Fibroblast of the conjunctiva (primary cell): ENCODE measurements at regions not wholly inside any gene's neighbourhood (a gene's known extent, or its start where the extent isn't known, plus 50 kb on each side); places are given as distances from the start of the nearest gene placed in this dataset.

Experiments used
- DNase-seq: peaks from one replicate; pipeline ENCODE4 v3.0.0-alpha.2; 2010; ENCODE audit warnings: low read depth

GRCh38 chr12:107349008-107349747, 255.8 kb upstream of the CRY1 start:
- DNase-seq = peak; percentile 12

DNA sequence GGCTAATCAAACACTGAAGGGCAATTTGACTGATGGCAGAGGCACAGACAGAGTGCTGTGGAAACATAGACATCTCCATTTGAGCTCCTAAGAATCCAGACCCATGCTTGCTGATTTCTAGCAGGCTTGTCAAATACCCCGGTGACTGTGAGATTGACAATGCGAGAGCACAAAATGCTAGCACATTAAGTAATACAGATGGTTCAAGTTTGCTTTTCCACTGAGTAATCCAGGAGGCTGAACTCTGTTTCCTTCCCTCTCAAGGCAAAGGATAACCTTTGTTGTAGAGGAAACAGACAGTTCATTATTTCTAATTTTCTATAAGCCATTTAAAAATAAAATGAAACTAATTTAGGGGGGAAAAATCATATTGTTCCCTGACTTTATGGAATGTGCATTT, 256.5 kb upstream of the CRY1 start:
- no peak for DNase-seq

DNA sequence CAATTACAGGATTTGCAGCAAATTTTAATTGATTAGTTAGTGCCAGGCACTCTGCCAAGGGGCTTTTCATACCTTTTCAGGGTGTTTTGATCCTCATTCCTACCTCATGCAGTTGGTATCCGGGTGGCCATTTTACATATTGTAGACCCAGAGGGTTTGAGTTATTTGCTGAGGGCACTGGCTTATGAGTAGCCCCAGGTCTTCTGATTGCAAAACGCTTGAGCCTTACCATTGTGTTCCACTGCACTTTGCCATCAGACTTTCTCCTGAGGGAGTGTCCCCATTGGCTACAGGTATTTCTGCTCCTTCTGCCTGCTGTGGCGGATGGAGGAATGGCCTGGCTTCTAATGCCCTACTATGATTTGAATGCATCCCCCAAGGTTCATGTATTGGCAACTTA, 257.8 kb upstream of the CRY1 start:
- DNase-seq = no peak

DNA sequence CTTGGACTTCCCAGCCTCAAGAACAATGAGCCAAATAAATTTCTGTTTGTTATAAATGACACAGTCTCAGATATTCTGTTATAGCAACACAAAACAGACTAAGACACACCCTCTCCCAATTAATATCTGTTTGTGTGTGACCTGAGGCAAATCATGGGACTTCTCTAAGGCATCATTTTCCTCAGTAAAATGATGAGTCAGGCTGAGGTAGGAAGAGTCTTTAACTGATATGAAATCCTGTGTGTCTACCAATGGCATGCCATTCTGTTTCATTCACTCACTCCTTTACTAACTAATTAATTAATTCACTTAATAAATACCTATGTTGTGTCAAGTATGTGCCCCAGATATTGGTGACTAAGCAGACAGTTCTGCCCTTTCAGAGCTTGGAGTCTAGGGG, 258.4 kb upstream of the CRY1 start:
- no peak for DNase-seq

DNA sequence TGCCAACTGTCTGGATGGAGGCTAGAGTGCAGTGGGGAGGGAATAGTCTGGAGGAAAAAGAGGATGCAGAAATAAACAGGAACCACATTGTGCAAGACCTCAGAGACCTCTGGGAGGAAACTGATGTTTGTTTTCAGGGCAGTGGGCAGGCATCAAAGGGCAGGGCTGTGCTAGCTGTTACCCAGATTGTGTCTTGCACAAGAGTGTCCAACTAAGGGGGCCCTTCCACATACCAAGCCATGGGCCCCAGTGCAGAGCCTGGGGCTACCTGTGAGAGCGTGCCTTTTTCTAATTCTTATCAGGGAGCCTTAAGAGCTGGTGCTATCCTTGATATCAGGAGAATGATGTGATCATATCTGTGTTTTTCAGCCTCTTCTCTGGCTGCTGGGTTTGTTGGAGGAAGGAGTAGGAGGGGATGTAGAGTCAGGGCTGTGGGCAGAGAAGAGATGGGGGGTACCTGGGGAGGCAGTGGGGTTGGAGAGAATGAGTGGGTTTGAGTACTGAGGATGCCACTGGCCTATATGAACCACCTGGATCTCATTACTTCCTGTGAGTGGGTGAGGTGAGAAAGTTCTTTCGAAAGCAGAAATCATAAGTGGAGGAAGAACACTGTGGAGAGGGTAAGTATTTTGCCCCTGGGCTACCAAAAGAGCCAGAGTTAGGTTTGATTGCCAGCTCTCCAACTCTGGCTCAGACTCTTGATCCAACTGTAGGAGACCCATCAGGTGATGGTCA, 259.2 kb upstream of the CRY1 start:
- DNase-seq = no peak

- no peak for DNase-seq
Observed at GRCh38 chr12:107353312-107353711, 260.0 kb upstream of the CRY1 start.

DNA sequence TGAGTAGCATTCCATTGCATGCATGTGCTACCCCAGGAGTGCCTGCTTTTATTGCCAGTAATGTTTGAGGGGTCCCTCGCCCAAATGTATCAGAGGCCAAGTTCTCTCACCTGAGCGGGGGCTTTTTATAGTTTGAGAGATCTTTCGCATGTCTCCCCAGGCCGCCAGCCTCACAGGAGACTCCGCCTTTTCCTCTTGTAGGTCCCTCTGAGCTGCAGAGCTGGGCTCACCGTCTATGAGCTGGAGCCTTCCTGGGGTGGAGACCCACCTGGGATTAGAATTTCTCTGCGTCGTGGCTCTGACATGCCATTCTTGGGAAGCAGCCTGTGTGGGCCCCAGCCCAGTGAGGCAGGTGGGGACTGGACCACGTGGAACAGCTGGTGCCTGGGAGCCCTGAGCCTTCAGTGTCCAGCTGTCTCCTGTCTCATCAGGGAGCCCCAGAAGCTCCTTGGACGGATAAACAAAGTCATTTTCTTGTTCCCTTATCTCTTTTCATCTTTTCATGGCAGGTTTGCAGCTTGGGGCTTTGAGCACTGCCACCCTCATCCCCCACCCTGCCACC, 261.7 kb upstream of the CRY1 start:
- no peak for DNase-seq

- DNase-seq = no peak
Observed at GRCh38 chr12:107355612-107356011, 262.3 kb upstream of the CRY1 start.

GRCh38 chr12:107356266-107356936, 263.1 kb upstream of the CRY1 start:
- peak; percentile 14 for DNase-seq

GRCh38 chr12:107356937-107357295, 263.6 kb upstream of the CRY1 start:
- DNase-seq = no peak

GRCh38 chr12:107359382-107359781, 266.0 kb upstream of the CRY1 start:
- no peak for DNase-seq

GRCh38 chr12:107360033-107360432, 266.7 kb upstream of the CRY1 start:
- no peak for DNase-seq

DNA sequence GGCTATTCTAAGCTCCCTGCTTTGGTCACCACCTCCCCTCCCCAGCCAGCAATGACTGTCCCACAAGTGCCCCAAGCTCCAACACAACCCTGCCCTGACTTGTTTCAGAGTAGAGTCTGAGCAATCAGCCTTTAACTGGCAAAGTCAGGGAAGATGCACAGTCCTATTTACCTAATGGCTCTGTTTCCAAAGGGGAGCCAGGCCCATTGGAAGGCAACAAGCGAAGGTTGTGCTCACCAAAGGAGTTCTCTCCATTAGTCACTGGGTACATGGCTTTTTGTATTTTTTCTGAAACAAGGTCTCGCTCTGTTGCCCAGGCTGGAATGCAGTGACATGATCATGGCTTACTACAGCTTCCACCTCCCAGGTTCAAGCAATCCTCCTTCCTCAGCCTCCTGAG, 267.1 kb upstream of the CRY1 start:
- no peak for DNase-seq

- DNase-seq = no peak
Observed at GRCh38 chr12:107361970-107362369, 268.6 kb upstream of the CRY1 start.

DNA sequence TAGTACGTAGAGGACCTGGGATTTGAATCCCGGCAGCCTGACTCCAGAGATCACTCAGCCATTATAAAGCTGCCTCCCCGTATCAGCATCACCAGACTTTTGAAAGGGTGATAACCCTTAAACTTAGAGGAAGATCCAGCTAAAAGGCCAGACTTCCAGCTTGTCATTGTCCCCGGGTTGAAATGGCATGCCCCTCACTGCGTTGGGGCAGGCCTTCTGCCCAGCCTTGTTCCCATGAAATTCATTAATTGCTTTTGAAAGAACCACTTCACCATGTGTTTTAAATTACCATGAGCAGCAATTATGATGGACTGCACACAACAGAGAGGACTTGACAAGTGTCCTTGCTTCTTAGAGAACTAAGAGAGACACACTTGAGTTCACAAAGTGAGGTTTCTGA, 269.6 kb upstream of the CRY1 start:
- DNase-seq = no peak

DNA sequence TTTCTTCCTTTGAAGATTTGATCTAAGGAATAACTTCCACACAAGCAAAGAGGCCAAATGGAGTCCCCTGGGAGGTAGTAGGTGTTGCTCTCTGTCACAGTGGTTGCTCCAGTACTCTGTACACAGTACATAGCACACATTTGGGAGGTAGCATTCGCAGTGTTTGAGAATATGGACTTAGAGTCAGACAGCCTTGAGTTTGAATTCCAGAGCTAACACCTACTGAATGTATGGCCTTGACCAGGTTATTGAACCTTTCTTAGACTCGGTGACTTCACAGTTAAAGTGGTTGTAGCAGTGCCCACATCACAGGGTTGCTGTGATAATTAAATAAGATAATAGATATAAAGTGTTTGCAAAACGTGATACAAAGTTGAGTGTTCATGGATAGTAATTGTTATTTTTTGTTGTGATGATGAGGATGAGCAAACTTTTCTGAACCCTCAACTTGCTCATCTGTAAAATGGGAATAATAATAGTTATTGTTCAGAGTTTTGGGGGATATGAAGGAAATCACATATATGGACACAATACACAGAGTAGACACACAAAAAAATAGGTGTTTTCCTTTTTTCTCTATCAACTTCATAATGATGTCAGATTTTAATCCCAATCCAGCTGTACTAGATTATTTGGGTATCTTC, 271.6 kb upstream of the CRY1 start:
- DNase-seq = no peak

DNA sequence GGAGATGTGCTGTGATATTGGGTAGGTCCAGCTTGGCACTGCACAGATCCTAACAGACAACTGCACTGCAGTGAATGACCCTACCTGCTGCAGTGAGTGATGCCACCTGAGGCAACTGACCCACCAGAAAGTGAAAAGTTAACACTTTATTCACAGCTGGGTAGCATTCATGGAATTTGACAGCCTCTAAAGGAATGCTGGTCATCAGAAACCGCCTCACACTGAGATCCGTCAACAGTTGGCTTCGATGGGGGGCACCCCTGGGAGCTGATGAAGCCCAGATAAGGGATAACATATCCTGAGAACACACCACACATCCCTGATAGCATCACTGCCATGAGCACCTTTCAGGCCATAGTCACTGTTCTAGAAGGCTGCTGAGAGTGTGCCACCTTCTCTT, 272.4 kb upstream of the CRY1 start:
- DNase-seq = no peak

- no peak for DNase-seq
Observed at GRCh38 chr12:107366322-107366721, 273.0 kb upstream of the CRY1 start.

DNA sequence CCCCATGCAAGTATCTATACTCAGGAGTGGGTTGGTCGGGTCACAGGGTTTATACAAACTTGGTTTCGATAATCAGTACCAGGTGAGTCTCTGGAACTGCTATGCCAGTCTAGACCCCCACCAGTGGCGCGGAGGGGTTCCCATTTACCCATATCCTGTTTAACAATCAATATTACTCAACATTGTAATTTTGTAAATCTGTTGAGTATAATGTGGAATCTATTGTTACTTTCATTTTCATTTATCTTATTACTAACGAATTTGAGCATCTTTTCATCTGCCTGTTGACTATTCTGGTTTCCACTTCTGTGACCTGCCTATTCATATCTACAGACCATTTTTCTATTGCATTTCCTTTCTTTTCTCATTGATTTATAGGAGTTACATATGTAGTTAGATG, 275.2 kb upstream of the CRY1 start:
- no peak for DNase-seq

DNA sequence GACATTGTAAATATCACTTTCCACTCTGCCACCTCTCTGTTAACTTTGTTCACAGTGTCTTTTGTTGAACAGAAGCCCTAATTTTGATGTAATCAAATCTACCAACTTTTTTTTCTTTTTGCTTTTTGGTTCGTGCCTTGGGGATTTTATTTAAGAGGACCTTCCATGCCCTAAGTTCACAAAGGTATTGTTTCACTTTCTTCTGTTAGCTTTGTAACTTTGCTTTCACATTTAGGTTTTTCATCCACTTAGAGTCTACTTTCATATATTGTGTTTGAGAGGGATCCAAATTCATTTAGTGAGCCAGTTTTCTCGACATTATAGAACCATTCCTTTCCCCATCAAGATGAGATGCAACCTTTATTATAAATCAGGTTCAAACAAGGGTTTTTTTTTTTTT, 275.7 kb upstream of the CRY1 start:
- DNase-seq = no peak

DNA sequence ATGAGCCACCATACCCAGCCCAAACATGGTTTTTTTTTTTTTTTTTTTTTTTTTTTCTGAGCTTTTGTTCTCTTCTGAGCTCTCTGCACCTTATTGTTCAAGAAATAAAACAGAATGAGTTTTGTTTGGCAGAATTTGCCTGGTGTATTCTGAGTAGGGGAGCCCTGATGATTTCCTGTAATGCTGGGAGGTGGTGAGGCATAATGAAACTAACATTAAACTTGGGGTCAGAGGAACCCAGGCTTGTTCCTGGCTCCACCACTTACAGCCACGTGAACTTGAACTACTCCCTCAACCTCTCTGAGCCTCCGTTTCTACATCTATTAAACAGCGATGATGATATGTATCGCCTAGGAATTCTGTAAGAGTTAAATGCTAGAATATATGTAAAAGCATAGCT, 276.3 kb upstream of the CRY1 start:
- DNase-seq = no peak

GRCh38 chr12:107372229-107372658, 278.9 kb upstream of the CRY1 start:
- DNase-seq = no peak
